ENCODE measurements at regions not wholly inside any gene's neighbourhood (a gene's known extent, or its start where the extent isn't known, plus 50 kb on each side); places are given as distances from the start of the nearest gene placed in this dataset.

- peaks cover 6% of the 10 kb centered on the region for H3K9me3 ChIP-seq (ENCODE audit: control insufficient read depth, low read length)
- H3K4me3 Mint-ChIP-seq = no peak overlapping the region
- no peaks in the 10 kb centered on the region for H3K4me1 Mint-ChIP-seq
- no peaks in the 10 kb centered on the region for H3K36me3 Mint-ChIP-seq (ENCODE audit: low read depth)
- no peaks in the 10 kb centered on the region for H3K27me3 ChIP-seq (ENCODE audit: control insufficient read depth, insufficient read depth, low read length, poor library complexity, severe bottlenecking)
- no peaks in the 10 kb centered on the region for H3K9me3 Mint-ChIP-seq
- peaks cover 5% of the 10 kb centered on the region for H3K4me1 ChIP-seq (ENCODE audit: control insufficient read depth, insufficient read depth, low read length)
- H3K4me3 ChIP-seq (ENCODE audit: low read length) = no peak overlapping the region
- no peaks in the 10 kb centered on the region for H3K27me3 Mint-ChIP-seq (ENCODE audit: insufficient read depth)
- TF ChIP-seq CTCF (conservative IDR thresholded peaks at IDR 0.05) = no peak
- H3K36me3 ChIP-seq (ENCODE audit: control insufficient read depth, insufficient read depth, low read length) = no peaks in the 10 kb centered on the region
- H3K27ac Mint-ChIP-seq = no peak overlapping the region
- no peak overlapping the region for H3K27ac ChIP-seq (ENCODE audit: low read depth, low read length)
- no peak for DNase-seq
- no peak overlapping the region for H3K9ac ChIP-seq (ENCODE audit: extremely low read depth, low read length, poor library complexity, severe bottlenecking)
Observed at GRCh38 chr5:57858905-57859304, 376.3 kb upstream of the ACTBL2 start.

- H3K9me3 ChIP-seq (ENCODE audit: control insufficient read depth, low read length) = peaks cover 6% of the 10 kb centered on the region
- no peak overlapping the region for H3K27ac Mint-ChIP-seq
- no peaks in the 10 kb centered on the region for H3K36me3 ChIP-seq (ENCODE audit: control insufficient read depth, insufficient read depth, low read length)
- no peaks in the 10 kb centered on the region for H3K4me1 Mint-ChIP-seq
- H3K9ac ChIP-seq (ENCODE audit: extremely low read depth, low read length, poor library complexity, severe bottlenecking) = no peak overlapping the region
- no peak for DNase-seq
- no peak overlapping the region for H3K4me3 Mint-ChIP-seq
- H3K27me3 Mint-ChIP-seq (ENCODE audit: insufficient read depth) = no peaks in the 10 kb centered on the region
- H3K27ac ChIP-seq (ENCODE audit: low read depth, low read length) = no peak overlapping the region
- TF ChIP-seq CTCF (conservative IDR thresholded peaks at IDR 0.05) = no peak
- peaks cover 5% of the 10 kb centered on the region for H3K4me1 ChIP-seq (ENCODE audit: control insufficient read depth, insufficient read depth, low read length)
- no peaks in the 10 kb centered on the region for H3K27me3 ChIP-seq (ENCODE audit: control insufficient read depth, insufficient read depth, low read length, poor library complexity, severe bottlenecking)
- no peak overlapping the region for H3K4me3 ChIP-seq (ENCODE audit: low read length)
- H3K9me3 Mint-ChIP-seq = no peaks in the 10 kb centered on the region
- no peaks in the 10 kb centered on the region for H3K36me3 Mint-ChIP-seq (ENCODE audit: low read depth)
Observed at GRCh38 chr5:57857696-57858095, 375.1 kb upstream of the ACTBL2 start.

- no peak for DNase-seq
- H3K9me3 Mint-ChIP-seq = no peaks in the 10 kb centered on the region
- peaks cover 5% of the 10 kb centered on the region for H3K4me1 ChIP-seq (ENCODE audit: control insufficient read depth, insufficient read depth, low read length)
- H3K27me3 Mint-ChIP-seq (ENCODE audit: insufficient read depth) = no peaks in the 10 kb centered on the region
- no peak overlapping the region for H3K9ac ChIP-seq (ENCODE audit: extremely low read depth, low read length, poor library complexity, severe bottlenecking)
- no peak for TF ChIP-seq CTCF (conservative IDR thresholded peaks at IDR 0.05)
- no peaks in the 10 kb centered on the region for H3K36me3 ChIP-seq (ENCODE audit: control insufficient read depth, insufficient read depth, low read length)
- H3K36me3 Mint-ChIP-seq (ENCODE audit: low read depth) = no peaks in the 10 kb centered on the region
- no peak overlapping the region for H3K27ac Mint-ChIP-seq
- no peak overlapping the region for H3K4me3 Mint-ChIP-seq
- no peak overlapping the region for H3K4me3 ChIP-seq (ENCODE audit: low read length)
- 89 to 92% methylated on average over 2 of the region's 2 CpGs for WGBS, 2 experiments (ENCODE audit: insufficient coverage in 1 of 2, insufficient read length in 1 of 2)
- no peak overlapping the region for H3K27ac ChIP-seq (ENCODE audit: low read depth, low read length)
- H3K4me1 Mint-ChIP-seq = no peaks in the 10 kb centered on the region
- no peaks in the 10 kb centered on the region for H3K27me3 ChIP-seq (ENCODE audit: control insufficient read depth, insufficient read depth, low read length, poor library complexity, severe bottlenecking)
- no peaks in the 10 kb centered on the region for H3K9me3 ChIP-seq (ENCODE audit: control insufficient read depth, low read length)
Observed at GRCh38 chr5:57855831-57856230, 373.2 kb upstream of the ACTBL2 start.

Measured in endodermal cell (in vitro differentiated cells).